ENCODE measurements at regions not wholly inside any gene's neighbourhood (a gene's known extent, or its start where the extent isn't known, plus 50 kb on each side); places are given as distances from the start of the nearest gene placed in this dataset.

DNA sequence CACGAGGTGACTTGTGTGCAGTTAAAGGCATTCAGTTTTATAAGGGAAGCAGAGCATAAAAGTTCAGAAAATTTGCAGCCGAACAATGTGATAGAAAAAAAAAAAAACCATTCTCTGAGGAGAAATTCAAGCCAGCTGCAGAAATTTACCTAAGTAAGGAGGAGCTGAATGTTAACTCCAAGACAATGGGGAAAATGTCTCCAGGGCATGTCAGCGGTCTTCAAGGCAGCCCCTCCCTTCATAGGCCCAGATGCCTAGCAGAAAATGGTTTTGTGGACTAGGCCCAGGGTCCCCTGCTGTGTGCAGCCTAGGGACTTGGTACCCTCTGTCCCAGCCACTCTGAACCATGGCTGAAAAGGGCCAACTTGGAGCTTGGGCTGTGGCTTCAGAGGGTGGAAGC, 1764.0 kb downstream of the C4orf33 start:
- no peak for TF ChIP-seq EZH2 (IDR thresholded peaks at IDR 0.05; ENCODE audit: insufficient read depth, poor library complexity, severe bottlenecking)
- TF ChIP-seq EZH2phosphoT487 (IDR thresholded peaks at IDR 0.05; ENCODE audit: insufficient read depth, low read depth): no peak

Data from GM23248 (cell line).